Chondrocyte (in vitro differentiated cells): ENCODE measurements at regions not wholly inside any gene's neighbourhood (a gene's known extent, or its start where the extent isn't known, plus 50 kb on each side); places are given as distances from the start of the nearest gene placed in this dataset.

ENCODE experiments used
- DNase-seq: peaks from one replicate; pipeline ENCODE4 v3.0.0; 2021; ENCODE audit warnings: mixed read lengths, low spot score
- H3K27ac Mint-ChIP-seq: one replicate; pipeline ENCODE4 v1.8.0; 2021; ENCODE audit warnings: mild to moderate bottlenecking, moderate library complexity, mixed read lengths; ENCODE audit not compliant: unreplicated experiment
- H3K27me3 Mint-ChIP-seq: 2 replicates; pipeline ENCODE4 v1.8.0; 2021; ENCODE audit warnings: low read depth, mixed read lengths
- H3K36me3 Mint-ChIP-seq: 2 replicates; pipeline ENCODE4 v1.8.0; 2021; ENCODE audit warnings: low read depth, mixed read lengths
- H3K4me1 Mint-ChIP-seq: 2 replicates; pipeline ENCODE4 v1.8.0; 2021; ENCODE audit warnings: low read depth, mild to moderate bottlenecking, mixed read lengths
- H3K4me3 Mint-ChIP-seq: one replicate; pipeline ENCODE4 v1.8.0; 2021; ENCODE audit warnings: mild to moderate bottlenecking, moderate library complexity, mixed read lengths; ENCODE audit not compliant: unreplicated experiment
- H3K9me3 Mint-ChIP-seq: 2 replicates; pipeline ENCODE4 v1.8.0; 2021; ENCODE audit warnings: low read depth, mixed read lengths
- CTCF ChIP-seq: fragments of 200-600 bp; sonication (generic); IDR thresholded peaks from 2 replicates; pipeline ENCODE4 v1.5.0; 2021; ENCODE audit warnings: antibody characterized with exemption, mild to moderate bottlenecking, moderate library complexity

- TF ChIP-seq CTCF, result no peak
- H3K4me3 Mint-ChIP-seq, result no peak overlapping the region
- H3K9me3 Mint-ChIP-seq, result peaks cover 3% of the 10 kb centered on the region
- H3K4me1 Mint-ChIP-seq, result no peaks in the 10 kb centered on the region
- H3K27me3 Mint-ChIP-seq, result no peaks in the 10 kb centered on the region
- H3K27ac Mint-ChIP-seq, result no peak overlapping the region
- DNase-seq, result no peak
- peaks cover 4% of the 10 kb centered on the region for H3K36me3 Mint-ChIP-seq
Observed at GRCh38 chrX:16416588-16416987, 233.4 kb upstream of the S100G start.

- no peak for DNase-seq
- H3K27me3 Mint-ChIP-seq, result no peaks in the 10 kb centered on the region
- H3K27ac Mint-ChIP-seq, result no peak overlapping the region
- no peak overlapping the region for H3K4me3 Mint-ChIP-seq
- peaks cover 3% of the 10 kb centered on the region for H3K9me3 Mint-ChIP-seq
- no peaks in the 10 kb centered on the region for H3K4me1 Mint-ChIP-seq
- TF ChIP-seq CTCF, result no peak
- peaks cover 4% of the 10 kb centered on the region for H3K36me3 Mint-ChIP-seq
Observed at GRCh38 chrX:16418650-16419049, 231.3 kb upstream of the S100G start.

GRCh38 chrX:16427668-16428067, 222.3 kb upstream of the S100G start:
- Mint-ChIP-seq H3K27ac (no peak overlapping the region), H3K27me3 (no peaks in the 10 kb centered on the region), H3K4me1 (no peaks in the 10 kb centered on the region), H3K4me3 (no peak overlapping the region), H3K9me3 (no peaks in the 10 kb centered on the region), H3K36me3 (no peaks in the 10 kb centered on the region)
- TF ChIP-seq CTCF, result no peak
- DNase-seq, result no peak

GRCh38 chrX:16429406-16429805, 220.6 kb upstream of the S100G start:
- no peak overlapping the region for H3K27ac Mint-ChIP-seq
- no peaks in the 10 kb centered on the region for H3K36me3 Mint-ChIP-seq
- no peak for DNase-seq

GRCh38 chrX:16431266-16431665, 218.7 kb upstream of the S100G start:
- no peak overlapping the region for H3K4me3 Mint-ChIP-seq
- no peaks in the 10 kb centered on the region for H3K36me3 Mint-ChIP-seq
- no peak overlapping the region for H3K27ac Mint-ChIP-seq
- H3K9me3 Mint-ChIP-seq, result no peaks in the 10 kb centered on the region
- no peak for DNase-seq
- no peak for TF ChIP-seq CTCF
- H3K27me3 Mint-ChIP-seq, result no peaks in the 10 kb centered on the region
- H3K4me1 Mint-ChIP-seq, result no peaks in the 10 kb centered on the region

More at GRCh38 chrX:16429406-16429805, 220.6 kb upstream of the S100G start:
- Mint-ChIP-seq H3K9me3 (no peaks in the 10 kb centered on the region), H3K4me3 (no peak overlapping the region), H3K27me3 (no peaks in the 10 kb centered on the region), H3K4me1 (no peaks in the 10 kb centered on the region)
- no peak for TF ChIP-seq CTCF
